ENCODE measurements at regions not wholly inside any gene's neighbourhood (a gene's known extent, or its start where the extent isn't known, plus 50 kb on each side); places are given as distances from the start of the nearest gene placed in this dataset.

DNA sequence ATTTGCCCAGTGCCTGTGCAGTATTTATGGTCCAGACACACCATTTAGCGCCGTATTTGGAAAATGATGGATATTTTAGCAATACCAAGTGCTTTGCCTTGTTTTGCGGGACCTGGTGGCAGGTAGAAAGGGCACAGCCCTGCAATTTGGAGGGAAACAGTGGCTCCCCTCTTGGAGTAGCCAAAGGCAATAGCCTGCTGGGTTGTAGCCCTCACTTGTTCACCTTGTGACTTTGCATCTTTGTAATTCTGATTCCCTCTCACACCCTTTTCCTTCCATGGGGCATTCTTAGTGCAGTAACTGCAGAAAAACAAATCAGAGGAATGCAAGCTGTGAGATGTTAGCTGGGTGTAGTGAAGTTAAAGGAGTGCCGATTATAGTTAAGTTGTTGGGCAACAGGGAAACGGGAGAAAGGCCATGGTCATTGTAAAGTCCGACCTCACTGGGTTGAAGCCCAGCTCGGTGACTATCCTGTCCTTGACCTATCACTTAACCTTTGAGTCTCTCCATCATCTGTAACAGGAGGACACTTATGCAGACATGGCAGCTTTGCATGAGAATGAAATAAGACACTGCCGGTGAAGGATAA, 131.0 kb upstream of the KLHL25 start:
- H3K4me3 ChIP-seq (ENCODE audit: low read depth, low read length), result no peak overlapping the region
- TF ChIP-seq, protein P1, sequence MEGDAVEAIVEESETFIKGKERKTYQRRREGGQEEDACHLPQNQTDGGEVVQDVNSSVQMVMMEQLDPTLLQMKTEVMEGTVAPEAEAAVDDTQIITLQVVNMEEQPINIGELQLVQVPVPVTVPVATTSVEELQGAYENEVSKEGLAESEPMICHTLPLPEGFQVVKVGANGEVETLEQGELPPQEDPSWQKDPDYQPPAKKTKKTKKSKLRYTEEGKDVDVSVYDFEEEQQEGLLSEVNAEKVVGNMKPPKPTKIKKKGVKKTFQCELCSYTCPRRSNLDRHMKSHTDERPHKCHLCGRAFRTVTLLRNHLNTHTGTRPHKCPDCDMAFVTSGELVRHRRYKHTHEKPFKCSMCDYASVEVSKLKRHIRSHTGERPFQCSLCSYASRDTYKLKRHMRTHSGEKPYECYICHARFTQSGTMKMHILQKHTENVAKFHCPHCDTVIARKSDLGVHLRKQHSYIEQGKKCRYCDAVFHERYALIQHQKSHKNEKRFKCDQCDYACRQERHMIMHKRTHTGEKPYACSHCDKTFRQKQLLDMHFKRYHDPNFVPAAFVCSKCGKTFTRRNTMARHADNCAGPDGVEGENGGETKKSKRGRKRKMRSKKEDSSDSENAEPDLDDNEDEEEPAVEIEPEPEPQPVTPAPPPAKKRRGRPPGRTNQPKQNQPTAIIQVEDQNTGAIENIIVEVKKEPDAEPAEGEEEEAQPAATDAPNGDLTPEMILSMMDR (IDR thresholded peaks at IDR 0.05; ENCODE audit: insufficient read depth, low read length, poor library complexity, severe bottlenecking), result no peak

DNA sequence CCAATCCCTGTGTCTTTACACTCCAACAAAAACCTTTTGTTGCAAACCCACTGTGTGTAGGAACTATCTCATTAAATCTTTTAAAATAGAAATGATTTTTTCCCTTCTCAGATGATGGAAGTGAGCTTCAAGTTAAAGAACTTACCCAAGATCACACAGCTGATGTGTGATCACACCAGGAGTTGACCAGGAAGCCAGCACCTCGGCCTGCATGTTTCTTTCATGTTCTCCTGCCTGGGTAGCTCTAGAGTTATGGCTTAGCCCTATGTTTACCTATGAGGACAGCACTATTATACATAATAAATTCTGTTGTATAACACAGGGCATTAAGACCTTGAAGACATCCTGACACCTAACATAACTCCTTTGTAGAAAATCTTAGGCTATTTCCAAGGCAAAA, 132.1 kb upstream of the KLHL25 start:
- TF ChIP-seq, protein P1 (IDR thresholded peaks at IDR 0.05; ENCODE audit: insufficient read depth, low read length, poor library complexity, severe bottlenecking), result no peak
- Histone ChIP-seq H3K4me3 (ENCODE audit: low read depth, low read length) (no peak overlapping the region), H3K36me3 (ENCODE audit: control insufficient read depth, insufficient read depth, low read length) (no peaks in the 10 kb centered on the region), H3K27me3 (ENCODE audit: control insufficient read depth, insufficient read depth, low read length) (no peaks in the 10 kb centered on the region)
- DNase-seq (ENCODE audit: low read depth), result no peak

More for the DNA sequence above, 131.0 kb upstream of the KLHL25 start:
- Histone ChIP-seq H3K36me3 (ENCODE audit: control insufficient read depth, insufficient read depth, low read length) (no peaks in the 10 kb centered on the region), H3K27me3 (ENCODE audit: control insufficient read depth, insufficient read depth, low read length) (no peaks in the 10 kb centered on the region)
- DNase-seq (ENCODE audit: low read depth), result no peak

DNA sequence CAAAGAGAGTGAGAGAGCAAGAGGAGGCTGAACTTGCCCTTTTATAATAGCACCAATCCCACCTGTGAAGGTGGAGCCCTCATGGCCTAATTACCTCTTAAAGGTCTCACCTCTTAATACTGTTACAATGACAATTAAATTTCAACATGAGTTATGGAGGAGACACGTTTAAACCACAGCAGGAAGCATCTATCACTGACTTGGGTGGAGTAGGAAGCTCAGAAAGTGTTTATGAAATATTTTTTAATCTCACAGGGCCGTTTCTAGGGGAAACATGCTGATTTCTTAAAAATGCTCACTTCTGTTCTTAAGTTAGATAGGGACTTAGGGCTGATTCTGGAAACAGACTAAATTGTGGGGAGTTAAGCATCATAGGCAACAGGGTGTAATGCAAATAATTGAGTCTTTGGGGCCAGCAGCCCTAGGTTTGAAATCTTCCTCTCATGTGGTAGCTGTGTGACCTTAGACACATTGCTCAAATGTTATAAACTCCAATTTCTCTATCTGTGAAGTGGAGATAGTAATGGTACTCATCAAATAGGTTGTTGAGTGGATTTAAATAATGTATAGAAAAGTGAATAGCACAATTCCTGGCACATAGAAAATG, 133.3 kb upstream of the KLHL25 start:
- Histone ChIP-seq H3K27me3 (ENCODE audit: control insufficient read depth, insufficient read depth, low read length) (no peaks in the 10 kb centered on the region), H3K4me3 (ENCODE audit: low read depth, low read length) (no peak overlapping the region), H3K36me3 (ENCODE audit: control insufficient read depth, insufficient read depth, low read length) (no peaks in the 10 kb centered on the region)
- no peak for DNase-seq (ENCODE audit: low read depth)
- TF ChIP-seq, protein P1 (IDR thresholded peaks at IDR 0.05; ENCODE audit: insufficient read depth, low read length, poor library complexity, severe bottlenecking), result no peak

DNA sequence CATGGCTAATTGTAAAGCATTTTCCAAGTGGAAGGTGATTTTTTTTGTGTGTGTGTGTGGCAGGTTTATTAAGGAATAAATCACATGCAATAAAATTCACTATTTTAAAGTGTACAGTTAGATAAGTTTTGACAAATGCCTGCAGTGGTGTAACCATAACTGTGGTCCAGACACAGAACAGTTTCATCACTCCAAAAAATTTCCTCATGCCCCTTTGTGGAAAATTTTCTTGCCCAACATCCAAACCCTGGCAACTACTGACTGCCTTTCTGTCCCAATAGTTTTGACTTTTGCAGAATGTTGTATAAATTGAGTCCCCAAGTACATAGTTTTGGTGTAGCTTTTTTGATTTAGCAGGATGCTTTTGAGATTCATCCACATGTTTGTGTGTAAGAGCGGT, 135.1 kb upstream of the KLHL25 start:
- TF ChIP-seq, protein P1 (IDR thresholded peaks at IDR 0.05; ENCODE audit: insufficient read depth, low read length, poor library complexity, severe bottlenecking), result no peak
- no peak for DNase-seq (ENCODE audit: low read depth)
- Histone ChIP-seq H3K36me3 (ENCODE audit: control insufficient read depth, insufficient read depth, low read length) (no peaks in the 10 kb centered on the region), H3K4me3 (ENCODE audit: low read depth, low read length) (no peak overlapping the region), H3K27me3 (ENCODE audit: control insufficient read depth, insufficient read depth, low read length) (no peaks in the 10 kb centered on the region)

DNA sequence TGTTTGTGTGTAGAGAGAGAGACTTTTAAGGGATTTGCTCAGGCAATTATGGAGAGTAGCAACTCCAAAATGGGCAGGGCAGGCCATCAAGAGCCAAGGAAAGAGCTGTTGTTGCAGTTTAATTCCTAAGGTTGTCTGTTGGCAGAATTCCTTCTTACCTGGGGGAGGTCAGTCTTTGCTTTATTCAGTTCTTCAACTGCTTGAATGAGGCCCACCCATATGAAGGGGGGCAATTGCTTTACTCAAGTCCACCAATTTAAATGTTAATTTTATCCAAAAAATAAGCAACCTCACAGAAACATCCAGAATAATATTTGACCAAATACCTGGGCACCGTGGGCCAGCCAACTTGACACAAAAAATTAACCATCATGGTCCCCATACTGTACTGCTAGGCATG, 137.7 kb upstream of the KLHL25 start:
- TF ChIP-seq, protein P1 (IDR thresholded peaks at IDR 0.05; ENCODE audit: insufficient read depth, low read length, poor library complexity, severe bottlenecking), result no peak

DNA sequence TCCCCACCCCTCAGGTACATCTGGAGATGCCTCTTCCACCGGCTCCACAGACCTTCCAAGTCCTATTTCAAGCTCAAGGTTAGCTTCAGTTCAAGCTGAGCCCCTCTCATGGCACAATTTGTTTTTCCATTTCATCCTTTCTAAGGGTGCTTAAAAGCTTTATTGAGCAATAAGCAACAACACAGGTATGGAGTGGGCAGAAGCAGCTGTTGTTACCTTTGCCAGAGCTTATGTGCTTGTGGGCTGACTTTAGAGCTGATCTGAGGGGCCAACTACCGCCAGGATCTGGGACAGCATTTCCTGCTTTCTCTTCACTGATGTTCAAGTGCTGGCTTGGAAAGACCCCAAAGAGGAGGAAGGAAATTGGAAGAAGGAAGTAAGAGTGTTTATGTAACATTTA, 140.0 kb upstream of the KLHL25 start:
- TF ChIP-seq, protein P1 (IDR thresholded peaks at IDR 0.05; ENCODE audit: insufficient read depth, low read length, poor library complexity, severe bottlenecking), result no peak
- Histone ChIP-seq H3K27me3 (ENCODE audit: control insufficient read depth, insufficient read depth, low read length) (no peaks in the 10 kb centered on the region), H3K36me3 (ENCODE audit: control insufficient read depth, insufficient read depth, low read length) (no peaks in the 10 kb centered on the region), H3K4me3 (ENCODE audit: low read depth, low read length) (no peak overlapping the region)
- no peak for DNase-seq (ENCODE audit: low read depth)

More for the DNA sequence above, 137.7 kb upstream of the KLHL25 start:
- no peak overlapping the region for H3K4me3 ChIP-seq (ENCODE audit: low read depth, low read length)
- no peaks in the 10 kb centered on the region for H3K36me3 ChIP-seq (ENCODE audit: control insufficient read depth, insufficient read depth, low read length)
- no peaks in the 10 kb centered on the region for H3K27me3 ChIP-seq (ENCODE audit: control insufficient read depth, insufficient read depth, low read length)
- DNase-seq (ENCODE audit: low read depth), result no peak
